HG03565 (cell line): ENCODE measurements at regions not wholly inside any gene's neighbourhood (a gene's known extent, or its start where the extent isn't known, plus 50 kb on each side); places are given as distances from the start of the nearest gene placed in this dataset.

Experiments used
- ATAC-seq: cut with Tn5 transposase; IDR thresholded peaks from one replicate; pipeline ENCODE4 v1.9.1; 2021; ENCODE audit warnings: mild to moderate bottlenecking, moderate library complexity; ENCODE audit not compliant: unreplicated experiment

DNA sequence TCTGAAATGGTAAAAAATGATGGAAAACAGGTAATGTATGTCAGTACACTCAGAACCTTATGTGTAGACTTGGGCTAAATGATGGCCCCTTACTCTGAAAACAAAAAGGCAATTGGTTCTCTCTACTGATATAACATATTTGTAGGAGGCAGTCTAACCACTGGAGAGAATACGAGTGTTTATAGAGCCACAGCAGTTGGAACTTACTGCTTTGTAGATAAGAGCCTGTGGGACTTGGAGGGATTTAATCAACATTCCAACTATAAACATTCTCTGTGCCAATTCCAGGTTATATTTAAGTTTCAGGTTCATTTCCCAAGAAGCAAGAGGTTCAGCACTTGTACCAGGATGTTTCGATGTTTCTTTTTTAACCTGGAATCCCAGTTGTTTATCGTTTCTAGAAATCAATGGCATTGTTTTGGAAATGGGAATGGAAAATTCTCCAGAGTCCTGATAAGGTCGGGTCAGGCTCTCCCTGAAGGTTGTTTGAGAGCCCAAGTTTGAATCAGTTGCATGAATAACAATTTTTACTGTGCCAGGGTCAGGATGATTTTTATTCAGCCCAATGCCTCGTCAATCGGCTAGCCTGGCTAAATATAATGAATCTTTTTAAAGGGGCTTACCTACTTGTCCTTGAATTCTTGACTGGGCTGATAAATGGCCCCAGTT, 278.4 kb upstream of the FAM98A start:
- no peak for ATAC-seq

DNA sequence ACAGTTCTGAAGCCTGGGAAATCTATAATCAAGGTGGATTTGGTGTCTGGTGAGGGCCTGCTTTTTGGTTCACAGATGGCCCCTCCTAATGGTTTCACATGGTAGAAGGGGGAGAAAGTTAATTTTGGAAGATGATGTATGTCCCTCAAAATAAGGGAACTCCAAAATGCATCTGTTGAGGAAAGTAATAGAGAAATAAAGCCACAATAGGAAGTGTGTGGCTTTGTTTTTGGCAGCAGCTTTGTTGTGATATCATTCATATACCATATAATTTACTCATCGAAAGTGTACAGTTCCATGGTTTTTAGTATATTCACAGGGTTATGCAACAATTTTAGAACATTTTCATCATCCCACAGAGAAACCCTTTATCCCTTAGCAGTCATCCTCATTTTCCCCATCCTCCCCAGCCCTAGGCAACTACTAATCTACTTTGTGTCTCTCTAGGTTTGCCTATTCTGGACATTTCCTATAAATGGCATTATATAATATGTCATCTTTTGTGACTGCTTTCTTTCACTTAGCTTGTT, 274.0 kb upstream of the FAM98A start:
- ATAC-seq = no peak

DNA sequence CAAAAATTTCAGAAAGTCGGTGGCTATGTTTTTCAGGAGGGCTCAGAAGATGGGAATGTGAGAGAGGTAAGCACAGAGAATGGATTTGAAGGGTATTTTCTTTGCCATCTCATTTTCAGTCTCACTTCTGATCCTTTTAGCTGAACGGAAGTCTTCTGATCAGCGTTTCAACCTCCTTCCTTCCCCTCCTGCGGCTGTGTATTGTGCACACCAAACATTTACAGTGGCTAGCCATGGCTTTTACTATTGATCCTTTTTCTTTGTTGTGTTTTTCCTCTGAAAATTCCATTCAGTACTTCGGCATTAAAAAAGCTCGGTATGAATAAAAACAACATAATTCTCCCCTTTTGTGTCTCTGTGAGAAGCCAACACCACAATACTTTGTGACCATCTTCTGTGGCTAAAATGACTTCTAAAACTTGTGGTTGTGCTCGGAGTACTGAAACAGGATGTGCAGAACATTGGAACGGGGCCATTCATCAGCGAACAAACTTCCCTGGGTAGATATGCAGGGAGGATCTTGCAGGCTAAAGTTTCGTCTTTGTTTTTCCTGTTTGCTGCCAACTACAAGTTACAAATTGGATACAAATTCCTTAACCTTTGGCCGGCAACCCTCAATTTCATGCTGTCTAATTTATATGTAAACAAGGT, 260.8 kb upstream of the FAM98A start:
- no peak for ATAC-seq

DNA sequence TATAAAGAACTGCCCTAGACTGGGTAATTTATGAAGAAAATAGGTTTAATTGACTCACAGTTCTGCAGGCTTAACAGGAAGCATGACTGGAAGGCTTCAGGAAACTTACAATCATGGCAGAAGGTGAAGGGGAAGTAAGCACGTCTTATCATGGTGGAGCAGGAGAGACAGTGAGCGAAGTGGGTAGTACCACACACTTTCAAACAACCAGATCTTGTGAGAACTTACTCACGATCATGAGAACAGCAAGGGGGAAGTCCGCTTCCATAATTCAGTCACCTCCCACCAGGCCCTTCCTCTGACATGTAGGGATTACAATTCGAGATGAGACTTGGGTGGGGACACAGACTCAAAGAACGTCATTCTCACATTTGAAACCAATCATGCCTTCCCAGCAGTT, 260.1 kb upstream of the FAM98A start:
- no peak for ATAC-seq

DNA sequence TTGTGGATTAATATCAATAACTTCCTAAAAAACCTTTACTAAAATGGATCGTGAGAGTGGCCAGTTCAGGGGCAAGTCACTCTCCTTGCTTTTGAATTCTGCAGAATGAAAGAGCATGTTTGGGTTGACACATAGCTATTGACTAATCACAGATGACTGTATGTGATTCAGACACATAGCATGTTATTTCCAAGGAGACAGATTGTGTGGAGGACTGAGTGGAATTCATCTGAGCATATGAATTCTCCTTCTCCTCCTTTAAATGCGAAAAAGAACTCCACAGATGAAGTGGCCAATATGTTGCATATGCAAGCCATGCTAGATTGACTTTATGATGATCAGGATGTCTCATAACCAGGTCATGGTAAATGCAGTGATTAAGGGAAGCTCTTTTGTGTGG, 249.4 kb upstream of the FAM98A start:
- no peak for ATAC-seq

DNA sequence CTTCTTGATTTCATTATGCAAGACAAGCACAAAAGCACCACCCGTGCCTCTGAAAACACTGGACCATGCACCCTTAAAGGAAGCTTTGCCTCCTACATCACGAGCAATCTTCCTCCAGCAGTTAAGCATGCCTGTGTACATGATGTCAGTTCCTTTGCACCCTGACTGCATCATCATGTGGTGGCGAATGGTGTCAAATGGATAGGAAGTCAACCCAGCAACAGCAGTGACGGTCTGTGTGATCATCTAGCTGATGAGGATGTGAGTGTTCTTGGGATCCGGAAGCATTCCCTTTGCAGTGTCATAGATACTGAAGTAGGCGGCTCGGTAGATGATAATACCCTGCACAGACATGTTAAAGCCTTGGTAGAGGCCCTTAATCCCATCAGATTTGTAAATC, 240.7 kb upstream of the FAM98A start:
- no peak for ATAC-seq

DNA sequence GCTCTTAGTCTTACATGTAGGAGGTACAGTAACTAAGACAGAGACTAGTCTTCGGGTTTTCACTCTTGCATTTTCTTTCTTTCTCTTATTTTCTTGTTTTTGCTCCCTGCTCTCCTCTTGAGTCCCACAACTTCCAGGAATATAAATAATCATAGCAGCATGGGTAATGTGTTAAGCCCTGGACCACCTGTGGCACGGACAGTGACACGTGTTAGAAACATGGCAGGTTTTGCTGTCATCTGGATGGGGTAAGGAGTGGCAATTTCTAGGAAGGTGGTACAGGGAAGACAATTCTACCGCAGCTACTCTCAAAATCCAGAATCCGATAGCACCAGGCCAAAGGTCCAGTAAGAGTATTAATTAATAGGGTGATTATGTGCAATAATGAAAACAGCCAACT, 237.5 kb upstream of the FAM98A start:
- ATAC-seq = no peak

DNA sequence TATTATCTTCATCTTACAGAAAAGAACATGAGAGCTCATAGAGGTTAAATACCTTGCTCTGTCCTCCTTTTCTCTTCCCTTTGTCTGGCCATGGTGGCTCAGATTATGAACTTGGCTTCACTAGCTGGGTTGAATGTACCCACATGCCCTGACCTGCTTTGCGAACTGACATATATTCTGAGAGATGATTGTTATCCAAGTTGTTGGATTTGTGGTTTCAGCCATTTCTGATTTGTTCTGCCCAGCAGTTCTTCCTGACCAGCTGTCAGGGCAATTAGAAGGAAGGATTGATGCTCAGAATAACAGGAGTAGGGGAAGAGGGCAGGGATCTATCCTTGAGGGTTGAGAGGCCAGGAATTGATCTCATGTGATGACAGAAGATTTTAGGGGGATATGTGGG, 236.8 kb upstream of the FAM98A start:
- no peak for ATAC-seq

DNA sequence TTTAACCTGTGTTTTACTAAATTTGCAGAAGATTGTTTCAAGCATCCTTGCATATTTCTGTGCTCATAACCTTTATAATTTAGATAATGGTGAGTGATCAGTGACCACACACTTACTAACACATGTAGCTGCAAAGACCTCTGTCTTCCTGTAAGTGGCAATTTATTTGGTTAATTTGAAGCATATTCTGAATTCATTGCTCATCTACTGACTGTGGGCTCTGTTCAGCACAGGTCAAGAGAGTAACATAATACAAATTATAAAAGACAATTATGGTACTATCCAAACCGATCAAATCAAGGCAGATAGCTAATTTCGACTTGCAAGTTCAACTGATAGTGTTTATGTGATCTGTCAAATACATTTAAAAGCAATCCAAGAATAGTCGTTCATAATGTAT, 223.9 kb upstream of the FAM98A start:
- no peak for ATAC-seq

DNA sequence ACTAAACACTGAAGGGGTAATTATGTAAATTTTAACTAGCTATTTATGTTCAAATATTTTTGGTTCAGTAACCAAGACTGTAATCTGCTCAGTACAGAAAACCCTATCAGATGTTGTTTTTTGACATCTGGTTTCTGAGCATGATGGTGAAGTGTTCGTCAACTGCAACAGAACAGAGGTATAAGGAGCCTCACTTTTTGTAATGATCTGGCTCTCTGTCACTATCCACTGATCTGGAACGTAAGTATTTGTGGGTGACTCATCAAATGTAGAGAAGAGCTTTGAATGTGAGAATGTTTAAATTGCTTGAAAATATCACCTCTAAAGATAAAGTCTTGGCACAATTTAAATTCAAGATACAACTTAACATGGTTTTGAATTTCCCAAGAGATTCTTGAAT, 213.6 kb upstream of the FAM98A start:
- ATAC-seq = no peak

DNA sequence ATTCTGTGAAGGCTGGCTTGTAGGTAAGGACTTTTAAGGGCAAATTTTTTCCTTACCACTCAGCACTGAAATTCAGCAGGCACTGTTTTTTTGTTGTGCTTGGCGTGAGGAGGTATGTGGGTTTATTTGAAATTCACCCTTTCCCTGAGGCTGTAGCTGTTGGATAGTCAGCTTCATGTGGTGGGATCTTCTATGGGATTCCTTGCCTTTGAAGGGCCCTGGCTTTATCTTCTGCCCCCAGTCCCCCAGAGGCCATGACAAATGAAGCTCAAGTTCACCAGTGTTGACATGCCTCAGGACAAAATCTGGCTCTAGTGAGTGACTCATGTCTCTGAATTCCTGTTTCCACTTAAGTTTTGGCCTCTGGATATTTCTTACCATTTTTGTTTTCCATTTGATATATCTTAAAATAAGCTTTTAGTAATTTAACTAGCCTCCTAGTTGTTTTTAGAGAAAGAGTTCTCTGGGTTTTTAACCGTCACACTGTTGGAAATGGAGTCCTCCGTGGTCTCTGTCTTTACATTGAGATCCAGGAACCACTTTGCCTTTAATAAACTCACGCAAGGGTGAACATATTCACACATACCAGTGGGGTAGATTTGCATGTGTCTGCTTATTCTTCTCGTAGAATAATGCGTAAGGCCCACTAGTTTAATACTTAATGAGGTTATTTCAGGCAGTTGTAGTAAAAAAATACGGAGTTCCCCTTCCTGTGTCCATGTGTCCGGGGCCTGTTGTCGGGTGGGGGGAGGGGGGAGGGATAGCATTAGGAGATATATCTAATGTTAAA, 211.1 kb upstream of the FAM98A start:
- ATAC-seq = no peak

DNA sequence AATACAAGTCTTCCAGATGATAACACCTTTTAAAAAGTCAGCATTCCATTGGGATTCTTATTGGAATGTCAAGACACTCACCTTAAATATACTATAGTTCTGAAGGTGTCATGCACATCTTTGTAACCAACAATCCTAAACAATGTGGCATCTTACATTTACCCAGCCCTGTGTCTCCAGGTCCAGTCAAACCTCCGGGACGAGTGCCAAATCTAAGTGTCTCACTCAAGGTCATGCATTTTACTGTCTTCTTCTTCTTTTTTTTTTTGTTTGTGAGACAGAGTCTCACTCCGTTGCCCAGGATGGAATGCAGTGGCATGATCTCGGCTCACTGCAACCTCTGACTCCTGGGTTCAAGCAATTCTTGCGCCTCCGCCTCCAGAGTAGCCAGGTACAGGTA, 206.9 kb upstream of the FAM98A start:
- no peak for ATAC-seq

DNA sequence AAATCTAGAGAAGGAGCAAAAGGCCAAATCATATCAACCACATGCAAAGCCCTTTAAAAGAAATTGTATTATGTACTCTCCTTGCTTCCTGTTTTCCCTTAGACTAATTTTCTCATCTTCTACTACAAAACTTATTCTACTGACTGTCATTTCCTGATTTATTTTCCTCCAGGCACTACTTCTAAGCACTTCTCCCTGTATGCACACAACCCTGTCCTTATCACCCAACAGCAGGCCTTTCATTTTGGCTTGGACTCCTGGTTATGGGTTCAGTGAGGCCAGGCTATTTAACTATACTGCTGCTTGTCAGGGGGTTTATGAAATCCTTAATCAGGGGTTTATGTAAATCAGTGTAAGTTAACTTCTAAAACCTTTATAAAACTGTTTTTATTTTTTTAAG, 205.1 kb upstream of the FAM98A start:
- no peak for ATAC-seq

DNA sequence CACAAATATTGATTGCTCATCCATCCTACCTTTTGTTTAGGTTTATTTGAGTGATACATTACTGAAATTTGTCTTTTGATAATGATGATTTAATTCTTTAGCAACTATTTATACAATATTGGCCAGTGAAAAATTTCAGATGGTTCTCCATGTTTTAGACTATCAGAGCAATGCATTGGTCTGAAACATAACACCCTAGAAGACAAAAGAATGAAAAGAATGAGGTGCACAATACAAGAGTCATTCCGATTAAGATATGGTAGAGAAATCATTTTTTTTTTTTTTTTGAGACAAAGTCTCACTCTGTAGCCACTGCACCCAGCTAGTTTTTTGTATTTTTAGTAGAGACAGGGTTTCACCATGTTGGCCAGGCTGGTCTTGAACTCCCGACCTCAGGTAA, 197.4 kb upstream of the FAM98A start:
- no peak for ATAC-seq

DNA sequence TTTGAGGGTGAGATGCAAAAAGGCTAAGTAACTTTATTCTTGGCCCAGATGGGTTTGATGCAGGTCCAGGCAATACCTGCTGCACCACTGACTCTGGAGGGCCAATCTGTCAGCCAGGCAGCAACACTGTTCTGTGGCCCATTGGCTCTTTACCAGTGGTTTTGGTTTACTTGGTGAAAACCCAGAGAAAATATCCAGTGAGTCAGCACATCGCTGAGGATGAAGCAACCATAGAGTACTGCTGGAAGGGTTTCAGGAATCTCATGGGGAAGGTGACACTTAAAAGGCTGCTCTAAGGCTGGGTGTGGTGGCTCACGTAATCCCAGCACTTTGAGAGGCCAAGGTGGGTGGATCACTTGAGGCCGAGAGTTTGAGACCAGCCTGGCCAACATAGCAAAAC, 192.5 kb upstream of the FAM98A start:
- ATAC-seq = no peak

DNA sequence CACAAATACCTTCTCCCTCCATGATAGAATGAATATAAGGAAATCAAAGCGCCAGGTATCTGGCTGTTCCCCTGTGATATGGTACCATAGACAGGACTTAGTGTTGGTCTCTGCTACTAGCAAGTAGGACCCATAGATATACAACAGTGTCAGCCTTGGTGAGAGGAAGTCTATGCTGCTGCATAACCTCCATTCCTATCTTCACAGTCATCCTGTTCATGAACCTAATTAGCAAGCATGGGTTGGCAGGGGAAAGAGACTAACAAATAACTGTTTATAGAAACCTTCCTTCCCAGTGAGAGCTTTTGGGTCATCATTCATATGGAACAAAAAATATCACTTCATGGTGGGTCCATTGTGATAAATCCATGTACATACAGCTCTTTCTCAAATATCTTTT, 188.9 kb upstream of the FAM98A start:
- ATAC-seq = no peak

DNA sequence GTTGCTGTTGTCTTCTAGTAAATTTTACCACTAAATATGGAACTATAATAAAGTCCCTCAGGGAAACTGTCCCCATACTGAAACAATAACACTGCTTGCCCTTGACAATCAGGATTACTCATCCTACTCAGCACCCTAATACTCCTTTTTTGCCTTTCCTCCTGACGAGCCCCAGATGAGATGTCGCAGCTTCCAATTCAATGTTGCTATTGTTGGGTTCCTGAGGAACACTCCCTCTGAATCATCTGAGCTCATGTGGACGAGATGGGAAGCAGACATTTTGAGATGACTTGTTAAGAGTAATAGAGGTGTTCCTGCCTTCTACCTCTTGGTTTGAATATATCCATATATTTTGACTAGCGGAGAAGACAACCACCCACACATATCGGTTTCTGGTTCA, 187.8 kb upstream of the FAM98A start:
- ATAC-seq = no peak

DNA sequence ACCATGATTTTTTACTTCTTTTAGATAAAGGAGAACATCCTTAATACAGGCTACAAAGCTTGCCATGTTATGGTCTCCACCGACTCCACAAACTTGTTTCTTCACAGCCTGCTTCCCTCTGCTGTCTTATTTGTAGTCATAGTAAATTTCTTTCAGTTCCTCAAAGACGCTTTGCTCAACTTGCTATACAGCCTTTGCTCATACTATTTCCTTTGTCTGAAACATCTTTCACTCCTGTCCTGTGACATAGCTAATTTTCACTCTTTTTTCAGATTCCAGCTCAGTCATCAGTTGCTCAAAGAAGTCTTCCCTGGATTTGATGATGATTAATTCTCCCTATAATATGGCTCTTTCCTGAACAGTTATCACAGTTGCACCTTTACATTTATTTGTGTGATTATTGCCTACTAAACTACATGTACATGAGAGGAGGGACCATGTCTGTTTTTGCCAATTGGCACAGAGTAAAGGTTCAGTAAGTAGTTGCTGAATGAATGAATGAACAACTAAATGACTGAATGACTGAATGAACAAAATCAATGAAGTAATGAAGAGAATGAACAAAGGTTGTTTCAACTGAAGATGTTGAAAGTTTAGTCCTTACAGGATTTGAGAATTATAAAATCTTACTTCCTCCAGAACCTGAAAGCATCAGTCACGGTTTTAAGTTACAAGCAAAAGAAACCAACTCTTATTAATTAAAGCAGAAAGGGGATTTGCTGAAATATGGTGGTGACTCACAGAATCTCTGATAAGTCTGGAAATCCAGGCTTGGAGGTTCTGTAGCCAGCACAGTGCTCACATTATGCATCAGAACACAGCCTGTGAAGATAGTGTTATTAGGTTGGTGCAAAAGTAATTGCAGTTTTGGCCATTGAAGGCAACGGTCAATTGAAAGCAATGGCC, 186.4 kb upstream of the FAM98A start:
- ATAC-seq = peak; percentile 97

DNA sequence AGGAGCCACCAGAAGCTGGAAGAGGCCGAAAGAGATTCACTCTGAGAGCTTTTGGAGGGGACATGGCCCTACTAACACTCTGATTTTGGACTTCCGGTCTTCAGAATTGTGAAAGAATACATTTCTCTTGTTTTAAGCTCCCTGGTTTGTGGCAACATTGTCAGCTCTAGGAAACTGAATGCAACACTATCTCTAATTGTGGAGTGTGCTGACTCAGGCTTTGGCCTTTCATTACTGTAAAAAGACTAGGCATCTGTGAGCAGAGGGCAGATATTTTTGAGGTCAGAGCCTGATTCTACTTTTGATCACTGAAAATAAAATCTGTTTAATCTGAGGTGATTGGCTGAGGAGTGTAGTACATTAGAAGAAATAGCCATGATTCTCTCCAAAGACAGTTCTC, 185.4 kb upstream of the FAM98A start:
- no peak for ATAC-seq

DNA sequence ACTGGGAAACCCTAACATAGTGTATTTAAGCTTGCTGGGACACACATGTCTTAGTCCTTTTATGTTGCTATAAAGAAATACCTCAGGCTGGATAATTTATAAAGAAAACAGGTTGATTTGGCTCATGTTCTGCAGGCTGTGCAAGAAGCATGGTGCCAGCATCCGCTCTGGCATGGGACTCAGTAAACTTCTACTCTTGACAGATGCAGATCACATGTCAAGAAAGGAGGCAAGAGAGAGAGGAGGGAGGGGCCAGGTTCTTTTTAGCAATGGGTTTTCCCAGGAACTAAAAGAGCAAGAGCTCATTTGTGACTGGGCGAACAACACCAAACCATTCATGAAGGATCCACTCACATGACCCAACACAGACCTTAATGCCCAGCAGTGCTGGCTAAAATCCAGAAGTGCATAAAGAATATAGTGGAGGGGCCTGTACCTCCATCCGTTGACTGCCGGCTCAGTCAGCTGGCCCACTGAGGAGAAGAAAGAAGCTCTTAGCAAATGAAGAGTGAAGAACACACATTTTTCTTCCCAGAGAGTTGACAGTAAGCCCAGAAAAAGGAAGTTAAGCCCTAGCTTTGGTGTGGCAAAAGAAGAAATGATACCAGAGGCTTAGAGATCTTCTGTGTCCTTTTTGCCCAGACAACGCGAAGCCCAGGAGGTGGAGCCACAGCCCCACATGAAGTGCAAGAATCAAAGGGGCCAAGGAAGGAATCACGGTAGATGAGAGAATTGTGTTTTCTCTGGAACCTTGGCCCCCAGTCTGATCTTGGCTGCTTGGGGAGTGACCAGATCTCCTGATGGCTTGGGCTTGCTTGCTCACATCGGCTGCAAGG, 183.5 kb upstream of the FAM98A start:
- no peak for ATAC-seq
